ENCODE measurements at regions not wholly inside any gene's neighbourhood (a gene's known extent, or its start where the extent isn't known, plus 50 kb on each side); places are given as distances from the start of the nearest gene placed in this dataset.

DNA sequence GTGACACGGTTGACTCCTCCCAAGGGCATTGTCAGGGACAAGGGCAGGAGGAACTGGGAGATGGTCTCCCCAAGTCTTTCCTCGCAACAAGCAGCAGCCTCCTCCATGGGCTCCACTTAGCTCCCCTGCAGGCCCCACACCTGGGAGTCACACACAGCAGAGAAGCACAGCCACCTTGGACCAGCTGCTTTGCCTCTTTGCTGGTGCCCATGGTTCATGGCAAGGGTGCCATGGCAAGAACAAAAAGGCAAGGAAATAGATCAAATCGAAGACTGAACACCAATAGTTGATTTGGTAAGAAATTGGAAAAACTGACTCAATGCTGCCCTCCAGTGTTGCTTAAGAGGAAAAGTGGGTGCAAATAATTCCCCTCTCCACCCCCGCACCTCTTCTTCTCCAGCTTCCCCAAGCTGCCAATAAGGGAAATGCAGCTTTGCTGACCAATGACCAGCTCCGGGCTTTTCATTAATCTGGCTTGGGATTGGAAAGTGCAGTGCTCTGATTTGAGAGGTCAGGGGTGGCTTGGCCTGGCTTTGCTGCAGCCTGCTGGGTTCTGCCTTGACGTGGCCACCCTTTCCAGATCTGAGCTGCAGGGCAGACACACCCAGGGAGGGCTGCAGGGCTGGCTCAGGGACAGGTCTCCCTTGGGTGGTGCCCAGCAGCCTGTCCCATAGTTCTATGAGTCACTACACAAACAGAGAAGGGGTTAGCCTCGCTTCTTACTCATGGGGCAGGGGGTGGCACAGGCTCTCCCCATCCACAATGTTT, 162.0 kb downstream of the KLF13 start:
- no peak overlapping the region for H3K27ac ChIP-seq (ENCODE audit: extremely low read length, insufficient read depth, low read length)
- in situ Hi-C loops (cut with HindIII; ENCODE audit: extremely low pct_ligation_motif_present, low pct_unique_long_range_greater_than_20kb), result loop anchor here (5.0 kb wide), 1 partner anchor 51 kb away; no protein-coding TSS in a partner anchor
- no peaks in the 10 kb centered on the region; a peak in 2 of 5 replicates for H3K27me3 ChIP-seq (ENCODE audit: control insufficient read depth in 1 of 2, insufficient read depth in 2 of 2, low read length in 2 of 2)
- H3K4me1 ChIP-seq (ENCODE audit: insufficient read depth, low read length), result no peaks in the 10 kb centered on the region
- H4K20me1 ChIP-seq (ENCODE audit: insufficient read depth, low read length), result no peaks in the 10 kb centered on the region
- H3K9ac ChIP-seq (ENCODE audit: insufficient read depth, low read depth, low read length), result no peak overlapping the region
- FAIRE-seq, result peak; percentile 93
- no peak overlapping the region for H3K4me3 ChIP-seq (replicated peaks in 1 of 3; ENCODE audit: insufficient read depth in 1 of 3, low read depth in 2 of 3, low read length in 3 of 3)
- POLR2A ChIA-PET, result interaction anchor here (0.9 kb wide), 1 partner anchor 288 kb away, joined by 3 read pairs; no protein-coding TSS in a partner anchor
- 3% methylated on average over 5 of the region's 7 CpGs for WGBS (ENCODE audit: low lambda C conversion rate)
- no peaks in the 10 kb centered on the region for H3K79me2 ChIP-seq (ENCODE audit: insufficient read depth, low read length)
- peak; percentile 77 for TF ChIP-seq STAG1 (CRISPR knock-in tag; IDR thresholded peaks at IDR 0.05)
- peak; percentile 22 for TF ChIP-seq XRCC5 (optimal IDR thresholded peaks at IDR 0.05; ENCODE audit: low read length)
- TF ChIP-seq, protein P1, sequence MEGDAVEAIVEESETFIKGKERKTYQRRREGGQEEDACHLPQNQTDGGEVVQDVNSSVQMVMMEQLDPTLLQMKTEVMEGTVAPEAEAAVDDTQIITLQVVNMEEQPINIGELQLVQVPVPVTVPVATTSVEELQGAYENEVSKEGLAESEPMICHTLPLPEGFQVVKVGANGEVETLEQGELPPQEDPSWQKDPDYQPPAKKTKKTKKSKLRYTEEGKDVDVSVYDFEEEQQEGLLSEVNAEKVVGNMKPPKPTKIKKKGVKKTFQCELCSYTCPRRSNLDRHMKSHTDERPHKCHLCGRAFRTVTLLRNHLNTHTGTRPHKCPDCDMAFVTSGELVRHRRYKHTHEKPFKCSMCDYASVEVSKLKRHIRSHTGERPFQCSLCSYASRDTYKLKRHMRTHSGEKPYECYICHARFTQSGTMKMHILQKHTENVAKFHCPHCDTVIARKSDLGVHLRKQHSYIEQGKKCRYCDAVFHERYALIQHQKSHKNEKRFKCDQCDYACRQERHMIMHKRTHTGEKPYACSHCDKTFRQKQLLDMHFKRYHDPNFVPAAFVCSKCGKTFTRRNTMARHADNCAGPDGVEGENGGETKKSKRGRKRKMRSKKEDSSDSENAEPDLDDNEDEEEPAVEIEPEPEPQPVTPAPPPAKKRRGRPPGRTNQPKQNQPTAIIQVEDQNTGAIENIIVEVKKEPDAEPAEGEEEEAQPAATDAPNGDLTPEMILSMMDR (CRISPR knock-in tag; IDR thresholded peaks at IDR 0.05), result peak; percentile 70
- peak; percentile 19; the same call in 1 of the 2 replicates for TF ChIP-seq ZNF687 (CRISPR knock-in tag; IDR thresholded peaks at IDR 0.05)
- no peak for TF ChIP-seq ZNF605 (CRISPR knock-in tag; IDR thresholded peaks at IDR 0.05)
- peak; percentile 63 for TF ChIP-seq SMC3 (IDR thresholded peaks at IDR 0.05; ENCODE audit: low read length)
- TF ChIP-seq FOSL2 (CRISPR knock-in tag; IDR thresholded peaks at IDR 0.05), result 0 out of 2 replicates have a peak, but pooled peaks have one; percentile 21
- TF ChIP-seq GTF2F1 (IDR thresholded peaks at IDR 0.05; ENCODE audit: low read length), result no peak
- TF ChIP-seq, protein P2, sequence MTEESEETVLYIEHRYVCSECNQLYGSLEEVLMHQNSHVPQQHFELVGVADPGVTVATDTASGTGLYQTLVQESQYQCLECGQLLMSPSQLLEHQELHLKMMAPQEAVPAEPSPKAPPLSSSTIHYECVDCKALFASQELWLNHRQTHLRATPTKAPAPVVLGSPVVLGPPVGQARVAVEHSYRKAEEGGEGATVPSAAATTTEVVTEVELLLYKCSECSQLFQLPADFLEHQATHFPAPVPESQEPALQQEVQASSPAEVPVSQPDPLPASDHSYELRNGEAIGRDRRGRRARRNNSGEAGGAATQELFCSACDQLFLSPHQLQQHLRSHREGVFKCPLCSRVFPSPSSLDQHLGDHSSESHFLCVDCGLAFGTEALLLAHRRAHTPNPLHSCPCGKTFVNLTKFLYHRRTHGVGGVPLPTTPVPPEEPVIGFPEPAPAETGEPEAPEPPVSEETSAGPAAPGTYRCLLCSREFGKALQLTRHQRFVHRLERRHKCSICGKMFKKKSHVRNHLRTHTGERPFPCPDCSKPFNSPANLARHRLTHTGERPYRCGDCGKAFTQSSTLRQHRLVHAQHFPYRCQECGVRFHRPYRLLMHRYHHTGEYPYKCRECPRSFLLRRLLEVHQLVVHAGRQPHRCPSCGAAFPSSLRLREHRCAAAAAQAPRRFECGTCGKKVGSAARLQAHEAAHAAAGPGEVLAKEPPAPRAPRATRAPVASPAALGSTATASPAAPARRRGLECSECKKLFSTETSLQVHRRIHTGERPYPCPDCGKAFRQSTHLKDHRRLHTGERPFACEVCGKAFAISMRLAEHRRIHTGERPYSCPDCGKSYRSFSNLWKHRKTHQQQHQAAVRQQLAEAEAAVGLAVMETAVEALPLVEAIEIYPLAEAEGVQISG (CRISPR knock-in tag; IDR thresholded peaks at IDR 0.05), result no peak
- peak; percentile 52; the same call in 1 of the 2 replicates for TF ChIP-seq RAD21 (CRISPR knock-in tag; IDR thresholded peaks at IDR 0.05)
- peak; percentile 86 for ATAC-seq
- peak; percentile 64 for DNase-seq (ENCODE audit: low spot score)
- H3K4me2 ChIP-seq (ENCODE audit: low read depth, low read length), result no peak overlapping the region
- H3K9me3 ChIP-seq (ENCODE audit: low read length), result peaks cover 13% of the 10 kb centered on the region
- no TSS peak for BruUV-seq (replicated peaks)
- CTCF ChIA-PET (ENCODE audit: low intra/inter-chr PET ratio, low total read pairs), result interaction anchor here (1.2 to 4.1 kb wide), 5 partner anchors 48 to 291 kb away, joined by 4 to 34 read pairs (median 8); no protein-coding TSS in a partner anchor
- intact Hi-C loops (cut with micrococcal nuclease; ENCODE audit: unreplicated experiment), result loop anchor here (1.0 to 5.0 kb wide), 2 partner anchors 271 to 288 kb away; no protein-coding TSS in a partner anchor
- no peaks in the 10 kb centered on the region for H3K36me3 ChIP-seq (replicated peaks in 1 of 2; ENCODE audit: control insufficient read depth in 1 of 2, insufficient read depth in 2 of 2, low read length in 2 of 2)
- H2AFZ ChIP-seq (ENCODE audit: low read length), result no peak overlapping the region

All from HepG2 (cell line).